ENCODE measurements at regions not wholly inside any gene's neighbourhood (a gene's known extent, or its start where the extent isn't known, plus 50 kb on each side); places are given as distances from the start of the nearest gene placed in this dataset.
"Not testable (repeated sequence)": the region's sequence is repeated elsewhere in the genome, so short reads cannot be mapped to it uniquely, and the experiment has no call there.

- Histone ChIP-seq H3K9me3 (ENCODE audit: control insufficient read depth, insufficient read depth, low read length) (no peaks in the 10 kb centered on the region), H3K4me1 (ENCODE audit: control insufficient read depth, insufficient read depth, low read length) (no peaks in the 10 kb centered on the region), H3K27me3 (ENCODE audit: control insufficient read depth, insufficient read depth, low read length) (no peaks in the 10 kb centered on the region), H3K4me3 (ENCODE audit: low read depth, low read length) (no peak overlapping the region), H3K9ac (ENCODE audit: low read depth, low read length) (no peak overlapping the region), H3K36me3 (ENCODE audit: control insufficient read depth, insufficient read depth, low read length) (no peaks in the 10 kb centered on the region)
These were observed 603.4 kb upstream of the FOXG1 start for GRCh38 chr14:28163233-28163632.

GRCh38 chr14:28163897-28164296 lies 602.7 kb upstream of the FOXG1 start:
- no peaks in the 10 kb centered on the region for H3K36me3 ChIP-seq (ENCODE audit: control insufficient read depth, insufficient read depth, low read length)
- H3K4me1 ChIP-seq (ENCODE audit: control insufficient read depth, insufficient read depth, low read length): no peaks in the 10 kb centered on the region
- no peak overlapping the region for H3K9ac ChIP-seq (ENCODE audit: low read depth, low read length)
- H3K4me3 ChIP-seq (ENCODE audit: low read depth, low read length): no peak overlapping the region
- no peaks in the 10 kb centered on the region for H3K27me3 ChIP-seq (ENCODE audit: control insufficient read depth, insufficient read depth, low read length)
- no peaks in the 10 kb centered on the region for H3K9me3 ChIP-seq (ENCODE audit: control insufficient read depth, insufficient read depth, low read length)

GRCh38 chr14:28187902-28188830 lies 578.4 kb upstream of the FOXG1 start:
- Histone ChIP-seq H3K4me3 (ENCODE audit: low read depth, low read length) (peak overlapping the region; percentile 44), H3K9ac (ENCODE audit: low read depth, low read length) (peak overlapping the region; percentile 32)
- H3K27me3 ChIP-seq (ENCODE audit: control insufficient read depth, insufficient read depth, low read length); H3K36me3 ChIP-seq (ENCODE audit: control insufficient read depth, insufficient read depth, low read length); H3K9me3 ChIP-seq (ENCODE audit: control insufficient read depth, insufficient read depth, low read length); H3K4me1 ChIP-seq (ENCODE audit: control insufficient read depth, insufficient read depth, low read length): not testable (repeated sequence)

- H3K9ac ChIP-seq (ENCODE audit: low read depth, low read length): no peak overlapping the region
- H3K27me3 ChIP-seq (ENCODE audit: control insufficient read depth, insufficient read depth, low read length): no peaks in the 10 kb centered on the region
- no peak overlapping the region for H3K4me3 ChIP-seq (ENCODE audit: low read depth, low read length)
- H3K4me1 ChIP-seq (ENCODE audit: control insufficient read depth, insufficient read depth, low read length): no peaks in the 10 kb centered on the region
- H3K36me3 ChIP-seq (ENCODE audit: control insufficient read depth, insufficient read depth, low read length): no peaks in the 10 kb centered on the region
- H3K9me3 ChIP-seq (ENCODE audit: control insufficient read depth, insufficient read depth, low read length): no peaks in the 10 kb centered on the region
These were observed 569.7 kb upstream of the FOXG1 start for GRCh38 chr14:28196878-28197277.

GRCh38 chr14:28220391-28220790 lies 546.2 kb upstream of the FOXG1 start:
- no peaks in the 10 kb centered on the region for H3K9me3 ChIP-seq (ENCODE audit: control insufficient read depth, insufficient read depth, low read length)
- no peak overlapping the region for H3K4me3 ChIP-seq (ENCODE audit: low read depth, low read length)
- H3K36me3 ChIP-seq (ENCODE audit: control insufficient read depth, insufficient read depth, low read length): no peaks in the 10 kb centered on the region
- no peaks in the 10 kb centered on the region for H3K27me3 ChIP-seq (ENCODE audit: control insufficient read depth, insufficient read depth, low read length)
- no peak overlapping the region for H3K9ac ChIP-seq (ENCODE audit: low read depth, low read length)
- H3K4me1 ChIP-seq (ENCODE audit: control insufficient read depth, insufficient read depth, low read length): no peaks in the 10 kb centered on the region

- no peak overlapping the region for H3K4me3 ChIP-seq (ENCODE audit: low read depth, low read length)
- H3K36me3 ChIP-seq (ENCODE audit: control insufficient read depth, insufficient read depth, low read length): no peaks in the 10 kb centered on the region
- no peaks in the 10 kb centered on the region for H3K9me3 ChIP-seq (ENCODE audit: control insufficient read depth, insufficient read depth, low read length)
- no peaks in the 10 kb centered on the region for H3K27me3 ChIP-seq (ENCODE audit: control insufficient read depth, insufficient read depth, low read length)
- H3K9ac ChIP-seq (ENCODE audit: low read depth, low read length): no peak overlapping the region
- no peaks in the 10 kb centered on the region for H3K4me1 ChIP-seq (ENCODE audit: control insufficient read depth, insufficient read depth, low read length)
These were observed 525.7 kb upstream of the FOXG1 start for GRCh38 chr14:28240909-28241308.

- Histone ChIP-seq H3K27me3 (ENCODE audit: control insufficient read depth, insufficient read depth, low read length) (no peaks in the 10 kb centered on the region), H3K36me3 (ENCODE audit: control insufficient read depth, insufficient read depth, low read length) (no peaks in the 10 kb centered on the region), H3K9me3 (ENCODE audit: control insufficient read depth, insufficient read depth, low read length) (no peaks in the 10 kb centered on the region), H3K4me3 (ENCODE audit: low read depth, low read length) (no peak overlapping the region), H3K4me1 (ENCODE audit: control insufficient read depth, insufficient read depth, low read length) (no peaks in the 10 kb centered on the region), H3K9ac (ENCODE audit: low read depth, low read length) (no peak overlapping the region)
These were observed 523.7 kb upstream of the FOXG1 start for GRCh38 chr14:28242895-28243294.

- Histone ChIP-seq H3K4me1 (ENCODE audit: control insufficient read depth, insufficient read depth, low read length) (no peaks in the 10 kb centered on the region), H3K4me3 (ENCODE audit: low read depth, low read length) (no peak overlapping the region), H3K9me3 (ENCODE audit: control insufficient read depth, insufficient read depth, low read length) (no peaks in the 10 kb centered on the region), H3K9ac (ENCODE audit: low read depth, low read length) (no peak overlapping the region), H3K36me3 (ENCODE audit: control insufficient read depth, insufficient read depth, low read length) (no peaks in the 10 kb centered on the region), H3K27me3 (ENCODE audit: control insufficient read depth, insufficient read depth, low read length) (no peaks in the 10 kb centered on the region)
These were observed 523.0 kb upstream of the FOXG1 start for GRCh38 chr14:28243600-28243999.

GRCh38 chr14:28245216-28245615 lies 521.4 kb upstream of the FOXG1 start:
- no peaks in the 10 kb centered on the region for H3K27me3 ChIP-seq (ENCODE audit: control insufficient read depth, insufficient read depth, low read length)

GRCh38 chr14:28247491-28247890 lies 519.1 kb upstream of the FOXG1 start:
- H3K4me1 ChIP-seq (ENCODE audit: control insufficient read depth, insufficient read depth, low read length): no peaks in the 10 kb centered on the region
- no peak overlapping the region for H3K9ac ChIP-seq (ENCODE audit: low read depth, low read length)
- no peak overlapping the region for H3K4me3 ChIP-seq (ENCODE audit: low read depth, low read length)
- no peaks in the 10 kb centered on the region for H3K27me3 ChIP-seq (ENCODE audit: control insufficient read depth, insufficient read depth, low read length)
- H3K36me3 ChIP-seq (ENCODE audit: control insufficient read depth, insufficient read depth, low read length): no peaks in the 10 kb centered on the region
- no peaks in the 10 kb centered on the region for H3K9me3 ChIP-seq (ENCODE audit: control insufficient read depth, insufficient read depth, low read length)

More at GRCh38 chr14:28245216-28245615, 521.4 kb upstream of the FOXG1 start:
- no peak overlapping the region for H3K4me3 ChIP-seq (ENCODE audit: low read depth, low read length)
- H3K36me3 ChIP-seq (ENCODE audit: control insufficient read depth, insufficient read depth, low read length): no peaks in the 10 kb centered on the region
- H3K4me1 ChIP-seq (ENCODE audit: control insufficient read depth, insufficient read depth, low read length): no peaks in the 10 kb centered on the region
- no peak overlapping the region for H3K9ac ChIP-seq (ENCODE audit: low read depth, low read length)
- H3K9me3 ChIP-seq (ENCODE audit: control insufficient read depth, insufficient read depth, low read length): no peaks in the 10 kb centered on the region

GRCh38 chr14:28252124-28252523 lies 514.5 kb upstream of the FOXG1 start:
- H3K4me1 ChIP-seq (ENCODE audit: control insufficient read depth, insufficient read depth, low read length); H3K36me3 ChIP-seq (ENCODE audit: control insufficient read depth, insufficient read depth, low read length); H3K4me3 ChIP-seq (ENCODE audit: low read depth, low read length); H3K27me3 ChIP-seq (ENCODE audit: control insufficient read depth, insufficient read depth, low read length); H3K9me3 ChIP-seq (ENCODE audit: control insufficient read depth, insufficient read depth, low read length); H3K9ac ChIP-seq (ENCODE audit: low read depth, low read length): not testable (repeated sequence)

- no peak overlapping the region for H3K4me3 ChIP-seq (ENCODE audit: low read depth, low read length)
- no peaks in the 10 kb centered on the region for H3K36me3 ChIP-seq (ENCODE audit: control insufficient read depth, insufficient read depth, low read length)
- H3K27me3 ChIP-seq (ENCODE audit: control insufficient read depth, insufficient read depth, low read length): no peaks in the 10 kb centered on the region
- no peak overlapping the region for H3K9ac ChIP-seq (ENCODE audit: low read depth, low read length)
- H3K9me3 ChIP-seq (ENCODE audit: control insufficient read depth, insufficient read depth, low read length): no peaks in the 10 kb centered on the region
- no peaks in the 10 kb centered on the region for H3K4me1 ChIP-seq (ENCODE audit: control insufficient read depth, insufficient read depth, low read length)
These were observed 511.8 kb upstream of the FOXG1 start for GRCh38 chr14:28254768-28255167.
